OCI-LY3 (cell line): ENCODE measurements at regions not wholly inside any gene's neighbourhood (a gene's known extent, or its start where the extent isn't known, plus 50 kb on each side); places are given as distances from the start of the nearest gene placed in this dataset.
A peak's percentile ranks its signal among the peaks of the same experiment; 100 is the strongest.

Experiments used
- H2AFZ ChIP-seq: fragments of 200-600, 300-600 bp; shearing (Covaris generic); 2 replicates; pipeline ENCODE4 v1.6.0; 2014; ENCODE audit warnings: antibody characterized with exemption, low read depth, low read length
- H3K27ac ChIP-seq: fragments of 200-600, 300-600 bp; sonication (generic); 2 replicates; pipeline ENCODE4 v1.5.1; 2014; ENCODE audit warnings: mild to moderate bottlenecking, low read length, moderate library complexity, mixed read lengths
- H3K27me3 ChIP-seq: fragments of 200-600, 300-600 bp; sonication (generic); 2 replicates; pipeline ENCODE4 v1.6.1; 2014; ENCODE audit warnings: low read depth, low read length, mixed read lengths
- H3K36me3 ChIP-seq: fragments of 200-600, 300-600 bp; sonication (generic); replicated peaks from 2 replicates; pipeline ENCODE3; 2014; ENCODE audit warnings: low read depth, low read length, mixed read lengths
- H3K4me1 ChIP-seq: fragments of 300-600, 200-600 bp; sonication (generic); 2 replicates; pipeline ENCODE4 v1.6.1; 2014; ENCODE audit warnings: low read length, mixed read lengths
- H3K4me2 ChIP-seq: fragments of 200-600, 300-600 bp; sonication (generic); 2 replicates; pipeline ENCODE4 v1.6.1; 2014; ENCODE audit warnings: low read length, mixed read lengths
- H3K4me3 ChIP-seq: fragments of 300-600, 200-600 bp; sonication (generic); 2 replicates; pipeline ENCODE4 v1.5.1; 2014; ENCODE audit warnings: antibody characterized with exemption, mild to moderate bottlenecking, low read length, moderate library complexity
- H3K79me2 ChIP-seq: fragments of 300-600, 200-600 bp; shearing (Covaris generic); 2 replicates; pipeline ENCODE4 v1.6.1; 2014; ENCODE audit warnings: mild to moderate bottlenecking, low read length, mixed read lengths
- H3K9ac ChIP-seq: fragments of 300-600, 200-600 bp; shearing (Covaris generic); 2 replicates; pipeline ENCODE4 v1.6.0; 2014; ENCODE audit warnings: mild to moderate bottlenecking, low read length, moderate library complexity
- H3K9me3 ChIP-seq: fragments of 200-600, 300-600 bp; shearing (Covaris generic); 2 replicates; pipeline ENCODE4 v1.6.1; 2014; ENCODE audit warnings: low read length, mixed read lengths; ENCODE audit not compliant: insufficient read depth
- H4K20me1 ChIP-seq: fragments of 200-600, 300-600 bp; sonication (generic); 2 replicates; pipeline ENCODE4 v1.6.1; 2016; ENCODE audit warnings: low read length, mixed read lengths; ENCODE audit not compliant: insufficient read depth
- EZH2phosphoT487 ChIP-seq: fragments of 200-600 bp; shearing (Covaris generic); IDR thresholded peaks from 2 replicates; pipeline ENCODE4 v1.6.1; 2018; ENCODE audit warnings: antibody characterized with exemption, mixed run types, low read depth
- TF ChIP-seq, protein P1 (sequence below): fragments of 200-600, 300-600 bp; sonication (generic); IDR thresholded peaks from 2 replicates; pipeline ENCODE4 v1.5.1; 2014; ENCODE audit warnings: antibody characterized with exemption, low read length, low read depth

- TF ChIP-seq, protein P1, sequence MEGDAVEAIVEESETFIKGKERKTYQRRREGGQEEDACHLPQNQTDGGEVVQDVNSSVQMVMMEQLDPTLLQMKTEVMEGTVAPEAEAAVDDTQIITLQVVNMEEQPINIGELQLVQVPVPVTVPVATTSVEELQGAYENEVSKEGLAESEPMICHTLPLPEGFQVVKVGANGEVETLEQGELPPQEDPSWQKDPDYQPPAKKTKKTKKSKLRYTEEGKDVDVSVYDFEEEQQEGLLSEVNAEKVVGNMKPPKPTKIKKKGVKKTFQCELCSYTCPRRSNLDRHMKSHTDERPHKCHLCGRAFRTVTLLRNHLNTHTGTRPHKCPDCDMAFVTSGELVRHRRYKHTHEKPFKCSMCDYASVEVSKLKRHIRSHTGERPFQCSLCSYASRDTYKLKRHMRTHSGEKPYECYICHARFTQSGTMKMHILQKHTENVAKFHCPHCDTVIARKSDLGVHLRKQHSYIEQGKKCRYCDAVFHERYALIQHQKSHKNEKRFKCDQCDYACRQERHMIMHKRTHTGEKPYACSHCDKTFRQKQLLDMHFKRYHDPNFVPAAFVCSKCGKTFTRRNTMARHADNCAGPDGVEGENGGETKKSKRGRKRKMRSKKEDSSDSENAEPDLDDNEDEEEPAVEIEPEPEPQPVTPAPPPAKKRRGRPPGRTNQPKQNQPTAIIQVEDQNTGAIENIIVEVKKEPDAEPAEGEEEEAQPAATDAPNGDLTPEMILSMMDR, result no peak
- TF ChIP-seq EZH2phosphoT487, result no peak
- H3K4me1 ChIP-seq, result no peaks in the 10 kb centered on the region
- H3K27me3 ChIP-seq, result no peaks in the 10 kb centered on the region
- peaks cover 23% of the 10 kb centered on the region for H3K36me3 ChIP-seq
- H3K79me2 ChIP-seq, result no peaks in the 10 kb centered on the region
- H2AFZ ChIP-seq, result no peak overlapping the region
- no peak overlapping the region for H3K9ac ChIP-seq
- H3K27ac ChIP-seq, result no peak overlapping the region
- no peaks in the 10 kb centered on the region for H4K20me1 ChIP-seq
- H3K4me3 ChIP-seq, result no peak overlapping the region
- H3K9me3 ChIP-seq, result peaks cover 37% of the 10 kb centered on the region
- no peak overlapping the region for H3K4me2 ChIP-seq
Observed at GRCh38 chr3:189547448-189547847, 83.7 kb upstream of the TP63 start.

GRCh38 chr3:189548053-189548452, 83.1 kb upstream of the TP63 start:
- TF ChIP-seq EZH2phosphoT487, result no peak
- TF ChIP-seq, protein P1, result no peak
- Histone ChIP-seq H3K36me3 (peaks cover 23% of the 10 kb centered on the region), H2AFZ (no peak overlapping the region), H3K9ac (no peak overlapping the region), H3K9me3 (peaks cover 37% of the 10 kb centered on the region), H3K4me2 (no peak overlapping the region), H3K27ac (no peak overlapping the region), H4K20me1 (no peaks in the 10 kb centered on the region), H3K27me3 (no peaks in the 10 kb centered on the region), H3K79me2 (no peaks in the 10 kb centered on the region), H3K4me3 (no peak overlapping the region), H3K4me1 (no peaks in the 10 kb centered on the region)

- Histone ChIP-seq H2AFZ (no peak overlapping the region), H4K20me1 (no peaks in the 10 kb centered on the region), H3K4me3 (no peak overlapping the region), H3K27me3 (no peaks in the 10 kb centered on the region), H3K9ac (no peak overlapping the region), H3K79me2 (no peaks in the 10 kb centered on the region), H3K4me1 (peaks cover 18% of the 10 kb centered on the region), H3K4me2 (no peak overlapping the region), H3K36me3 (peaks cover 23% of the 10 kb centered on the region), H3K27ac (no peak overlapping the region), H3K9me3 (peaks cover 32% of the 10 kb centered on the region)
- no peak for TF ChIP-seq EZH2phosphoT487
- TF ChIP-seq, protein P1, result no peak
Observed at GRCh38 chr3:189551007-189551406, 80.2 kb upstream of the TP63 start.

DNA sequence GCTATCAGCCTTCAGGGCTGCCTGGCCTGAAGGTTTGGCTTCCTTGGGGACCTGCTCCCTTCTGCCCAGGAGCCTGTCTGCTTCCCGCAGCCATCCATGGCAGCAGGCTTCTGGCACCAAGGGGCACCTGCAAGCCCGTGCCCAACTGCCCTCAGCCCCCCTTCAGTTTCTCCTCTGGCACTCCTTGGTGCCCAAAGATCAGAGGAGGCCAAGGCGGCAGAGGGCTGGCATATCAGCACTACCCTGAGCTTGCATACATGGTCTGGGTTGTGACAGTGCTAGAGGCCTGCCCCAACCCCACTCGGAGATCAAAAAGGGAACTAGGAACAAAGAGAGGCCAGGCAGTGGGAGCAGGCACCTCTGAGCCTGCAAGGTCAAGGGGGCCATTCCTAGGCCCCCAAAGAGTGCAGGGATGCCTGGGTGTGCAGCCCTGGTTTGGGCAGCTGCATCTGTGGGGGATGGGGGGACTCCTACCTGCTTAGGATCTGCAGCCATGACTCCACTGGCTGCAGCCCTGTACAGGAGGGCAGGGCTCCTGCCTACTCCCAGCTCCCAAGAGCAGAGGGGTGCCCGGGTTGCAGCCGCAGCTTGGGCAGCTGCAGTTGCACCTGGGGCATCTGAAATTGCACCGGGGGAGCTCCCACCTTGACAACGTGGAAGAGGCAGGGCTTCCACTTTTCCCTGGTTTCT, 76.2 kb upstream of the TP63 start:
- Histone ChIP-seq H3K27ac (no peak overlapping the region), H3K27me3 (no peaks in the 10 kb centered on the region), H3K9ac (no peak overlapping the region), H3K79me2 (no peaks in the 10 kb centered on the region), H3K4me1 (peaks cover 32% of the 10 kb centered on the region), H3K9me3 (peaks cover 27% of the 10 kb centered on the region), H4K20me1 (no peaks in the 10 kb centered on the region), H3K36me3 (peaks cover 24% of the 10 kb centered on the region), H3K4me3 (no peak overlapping the region), H3K4me2 (peak overlapping the region; percentile 20), H2AFZ (no peak overlapping the region)
- no peak for TF ChIP-seq EZH2phosphoT487
- TF ChIP-seq, protein P1, result no peak
